A549 (cell line): ENCODE measurements at regions not wholly inside any gene's neighbourhood (a gene's known extent, or its start where the extent isn't known, plus 50 kb on each side); places are given as distances from the start of the nearest gene placed in this dataset.

ENCODE experiments used
- EHMT2 ChIP-seq: fragments of 200-600 bp; sonication (generic); IDR thresholded peaks from 2 replicates; pipeline ENCODE4 v1.6.1; 2016; ENCODE audit warnings: antibody characterized with exemption, low read depth, mild to moderate bottlenecking, moderate library complexity
- EP300 ChIP-seq, 2 experiments: fragments of >200 bp; sonication (Bioruptor Twin); formaldehyde crosslinking; IDR thresholded peaks; 2 replicates in 1 of 2; 3 replicates in 1 of 2; pipeline ENCODE4 v1.6.1; 2016 to 2017
- KDM1A ChIP-seq: fragments of 200-600 bp; sonication (generic); IDR thresholded peaks from 2 replicates; pipeline ENCODE4 v1.6.1; 2016; ENCODE audit warnings: low read depth, mild to moderate bottlenecking
- RAD21 ChIP-seq, 2 experiments: fragments of >200 bp in 1 of 2; sonication (Bioruptor Twin) in 1 of 2; formaldehyde crosslinking in 1 of 2; IDR thresholded peaks in 1 of 2; conservative IDR thresholded peaks in 1 of 2; 2 replicates in 1 of 2; 3 replicates in 1 of 2; pipeline ENCODE4 v1.6.1; 2012 to 2018; ENCODE audit warnings: inconsistent platforms in 1 of 2

DNA sequence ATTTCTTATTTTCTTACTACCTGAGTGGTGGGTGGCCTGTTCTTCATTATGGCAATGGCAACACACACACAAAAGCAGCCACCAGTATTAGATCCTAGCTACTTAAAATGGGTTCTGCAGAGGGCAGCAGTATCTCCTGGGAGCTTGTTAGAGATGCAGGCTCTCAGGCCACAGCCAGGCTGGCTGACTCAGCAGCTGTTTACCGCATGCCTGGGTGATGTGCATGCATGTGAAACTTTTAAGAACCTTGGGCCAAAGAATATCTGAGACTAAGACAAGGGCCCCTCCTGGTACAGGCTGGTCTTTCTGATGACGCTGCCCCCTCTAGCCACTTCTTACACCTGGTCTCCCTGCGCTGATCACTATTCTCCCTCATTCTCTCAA is 399.0 kb downstream of the MED10 start:
- TF ChIP-seq EHMT2 (no peak), EP300 (IDR thresholded peaks at IDR 0.05) (no peak), RAD21 (conservative IDR thresholded peaks at IDR 0.05 in 1 of 2, IDR thresholded peaks at IDR 0.05 in 1 of 2) (no peak; a peak in 1 of 5 replicates), KDM1A (no peak)
